ENCODE measurements at regions not wholly inside any gene's neighbourhood (a gene's known extent, or its start where the extent isn't known, plus 50 kb on each side); places are given as distances from the start of the nearest gene placed in this dataset.
"Not testable (repeated sequence)": the region's sequence is repeated elsewhere in the genome, so short reads cannot be mapped to it uniquely, and the experiment has no call there.

- H3K36me3 Mint-ChIP-seq (ENCODE audit: insufficient read depth, unreplicated experiment) = peaks cover 28% of the 10 kb centered on the region
- POLR2A ChIA-PET = no interaction called here
- no peaks in the 10 kb centered on the region for H3K4me1 Mint-ChIP-seq (ENCODE audit: low read depth, unreplicated experiment)
- H3K9me3 Mint-ChIP-seq (ENCODE audit: unreplicated experiment) = no peaks in the 10 kb centered on the region
- no peak for TF ChIP-seq CTCF (IDR thresholded peaks at IDR 0.05; ENCODE audit: insufficient read depth in 1 of 2, low read depth in 1 of 2, low read length in 1 of 2, severe bottlenecking in 1 of 2, unreplicated experiment in 1 of 2)
- H3K4me3 Mint-ChIP-seq (ENCODE audit: unreplicated experiment) = no peak overlapping the region
- H3K27me3 ChIP-seq (replicated peaks; ENCODE audit: control insufficient read depth, insufficient read depth, low read length) = no peaks in the 10 kb centered on the region
- no peaks in the 10 kb centered on the region for H3K27me3 Mint-ChIP-seq (ENCODE audit: insufficient read depth, unreplicated experiment)
- H3K4me3 ChIP-seq (ENCODE audit: low read depth, low read length) = no peak overlapping the region
- BruUV-seq (replicated peaks) = no TSS peak
- H3K4me1 ChIP-seq = no peaks in the 10 kb centered on the region
- no peaks in the 10 kb centered on the region for H3K9me3 ChIP-seq
- CTCF ChIA-PET = no interaction called here
- DNase-seq = no peak
- intact Hi-C loops (cut with micrococcal nuclease; ENCODE audit: unreplicated experiment) = no loop called here
- no peak overlapping the region for H3K27ac Mint-ChIP-seq (ENCODE audit: unreplicated experiment)
- H3K36me3 ChIP-seq (ENCODE audit: control insufficient read depth, insufficient read depth, low read length) = no peaks in the 10 kb centered on the region
Measured at GRCh38 chr6:144786825-144787224, 501.7 kb downstream of the UTRN start.

- TF ChIP-seq CTCF (IDR thresholded peaks at IDR 0.05; ENCODE audit: insufficient read depth in 1 of 2, low read depth in 1 of 2, low read length in 1 of 2, severe bottlenecking in 1 of 2, unreplicated experiment in 1 of 2) = no peak
- Histone ChIP-seq H3K27me3 (replicated peaks; ENCODE audit: control insufficient read depth, insufficient read depth, low read length) (no peaks in the 10 kb centered on the region), H3K9me3 (no peaks in the 10 kb centered on the region), H3K4me1 (no peaks in the 10 kb centered on the region), H3K4me3 (ENCODE audit: low read depth, low read length) (no peak overlapping the region), H3K36me3 (ENCODE audit: control insufficient read depth, insufficient read depth, low read length) (no peaks in the 10 kb centered on the region)
- no peak overlapping the region for H3K4me3 Mint-ChIP-seq (ENCODE audit: unreplicated experiment)
- no peaks in the 10 kb centered on the region for H3K4me1 Mint-ChIP-seq (ENCODE audit: low read depth, unreplicated experiment)
- H3K27ac Mint-ChIP-seq (ENCODE audit: unreplicated experiment) = no peak overlapping the region
- H3K9me3 Mint-ChIP-seq (ENCODE audit: unreplicated experiment) = no peaks in the 10 kb centered on the region
- H3K27me3 Mint-ChIP-seq (ENCODE audit: insufficient read depth, unreplicated experiment) = no peaks in the 10 kb centered on the region
- CTCF ChIA-PET = no interaction called here
- peaks cover 60% of the 10 kb centered on the region for H3K36me3 Mint-ChIP-seq (ENCODE audit: insufficient read depth, unreplicated experiment)
- POLR2A ChIA-PET = no interaction called here
- no TSS peak for BruUV-seq (replicated peaks)
- intact Hi-C loops (cut with micrococcal nuclease; ENCODE audit: unreplicated experiment) = no loop called here
- DNase-seq = no peak
Measured at GRCh38 chr6:144793744-144794143, 508.6 kb downstream of the UTRN start.

- DNase-seq; H3K4me3 ChIP-seq (ENCODE audit: low read depth, low read length); H3K36me3 ChIP-seq (ENCODE audit: control insufficient read depth, insufficient read depth, low read length); H3K27me3 ChIP-seq (replicated peaks; ENCODE audit: control insufficient read depth, insufficient read depth, low read length); BruUV-seq (replicated peaks); H3K9me3 ChIP-seq; H3K4me1 ChIP-seq; CTCF ChIA-PET; H3K4me1 Mint-ChIP-seq (ENCODE audit: low read depth, unreplicated experiment); H3K27ac Mint-ChIP-seq (ENCODE audit: unreplicated experiment); H3K9me3 Mint-ChIP-seq (ENCODE audit: unreplicated experiment); H3K4me3 Mint-ChIP-seq (ENCODE audit: unreplicated experiment); intact Hi-C loops (cut with micrococcal nuclease; ENCODE audit: unreplicated experiment); POLR2A ChIA-PET; H3K27me3 Mint-ChIP-seq (ENCODE audit: insufficient read depth, unreplicated experiment): not testable (repeated sequence)
- H3K36me3 Mint-ChIP-seq (ENCODE audit: insufficient read depth, unreplicated experiment) = peaks cover 65% of the 10 kb centered on the region
Measured at GRCh38 chr6:144795022-144795421, 509.9 kb downstream of the UTRN start.

- H3K27me3 Mint-ChIP-seq (ENCODE audit: insufficient read depth, unreplicated experiment) = no peaks in the 10 kb centered on the region
- no peak for DNase-seq
- no peaks in the 10 kb centered on the region for H3K9me3 Mint-ChIP-seq (ENCODE audit: unreplicated experiment)
- Histone ChIP-seq H3K4me3 (ENCODE audit: low read depth, low read length) (no peak overlapping the region), H3K4me1 (no peaks in the 10 kb centered on the region), H3K9me3 (no peaks in the 10 kb centered on the region), H3K27me3 (replicated peaks; ENCODE audit: control insufficient read depth, insufficient read depth, low read length) (no peaks in the 10 kb centered on the region), H3K36me3 (ENCODE audit: control insufficient read depth, insufficient read depth, low read length) (no peaks in the 10 kb centered on the region; the same call in 1 of the 2 replicates)
- TF ChIP-seq CTCF (IDR thresholded peaks at IDR 0.05; ENCODE audit: insufficient read depth in 1 of 2, low read depth in 1 of 2, low read length in 1 of 2, severe bottlenecking in 1 of 2, unreplicated experiment in 1 of 2) = no peak
- H3K36me3 Mint-ChIP-seq (ENCODE audit: insufficient read depth, unreplicated experiment) = peaks cover 69% of the 10 kb centered on the region
- POLR2A ChIA-PET = no interaction called here
- intact Hi-C loops (cut with micrococcal nuclease; ENCODE audit: unreplicated experiment) = no loop called here
- no TSS peak for BruUV-seq (replicated peaks)
- H3K4me1 Mint-ChIP-seq (ENCODE audit: low read depth, unreplicated experiment) = no peaks in the 10 kb centered on the region
- H3K4me3 Mint-ChIP-seq (ENCODE audit: unreplicated experiment) = no peak overlapping the region
- no peak overlapping the region for H3K27ac Mint-ChIP-seq (ENCODE audit: unreplicated experiment)
- CTCF ChIA-PET = no interaction called here
Measured at GRCh38 chr6:144796070-144796469, 510.9 kb downstream of the UTRN start.
